OCI-LY3 (cell line): ENCODE measurements at regions not wholly inside any gene's neighbourhood (a gene's known extent, or its start where the extent isn't known, plus 50 kb on each side); places are given as distances from the start of the nearest gene placed in this dataset.

Experiments used
- H2AFZ ChIP-seq: fragments of 200-600, 300-600 bp; shearing (Covaris generic); 2 replicates; pipeline ENCODE4 v1.6.0; 2014; ENCODE audit warnings: antibody characterized with exemption, low read depth, low read length
- H3K27ac ChIP-seq: fragments of 200-600, 300-600 bp; sonication (generic); 2 replicates; pipeline ENCODE4 v1.5.1; 2014; ENCODE audit warnings: mild to moderate bottlenecking, low read length, moderate library complexity, mixed read lengths
- H3K27me3 ChIP-seq: fragments of 200-600, 300-600 bp; sonication (generic); 2 replicates; pipeline ENCODE4 v1.6.1; 2014; ENCODE audit warnings: low read depth, low read length, mixed read lengths
- H3K36me3 ChIP-seq: fragments of 200-600, 300-600 bp; sonication (generic); replicated peaks from 2 replicates; pipeline ENCODE3; 2014; ENCODE audit warnings: low read depth, low read length, mixed read lengths
- H3K4me1 ChIP-seq: fragments of 300-600, 200-600 bp; sonication (generic); 2 replicates; pipeline ENCODE4 v1.6.1; 2014; ENCODE audit warnings: low read length, mixed read lengths
- H3K4me2 ChIP-seq: fragments of 200-600, 300-600 bp; sonication (generic); 2 replicates; pipeline ENCODE4 v1.6.1; 2014; ENCODE audit warnings: low read length, mixed read lengths
- H3K4me3 ChIP-seq: fragments of 300-600, 200-600 bp; sonication (generic); 2 replicates; pipeline ENCODE4 v1.5.1; 2014; ENCODE audit warnings: antibody characterized with exemption, mild to moderate bottlenecking, low read length, moderate library complexity
- H3K79me2 ChIP-seq: fragments of 300-600, 200-600 bp; shearing (Covaris generic); 2 replicates; pipeline ENCODE4 v1.6.1; 2014; ENCODE audit warnings: mild to moderate bottlenecking, low read length, mixed read lengths
- H3K9ac ChIP-seq: fragments of 300-600, 200-600 bp; shearing (Covaris generic); 2 replicates; pipeline ENCODE4 v1.6.0; 2014; ENCODE audit warnings: mild to moderate bottlenecking, low read length, moderate library complexity
- H3K9me3 ChIP-seq: fragments of 200-600, 300-600 bp; shearing (Covaris generic); 2 replicates; pipeline ENCODE4 v1.6.1; 2014; ENCODE audit warnings: low read length, mixed read lengths; ENCODE audit not compliant: insufficient read depth
- H4K20me1 ChIP-seq: fragments of 200-600, 300-600 bp; sonication (generic); 2 replicates; pipeline ENCODE4 v1.6.1; 2016; ENCODE audit warnings: low read length, mixed read lengths; ENCODE audit not compliant: insufficient read depth
- CTCF ChIP-seq: fragments of 200-600, 300-600 bp; sonication (generic); IDR thresholded peaks from 2 replicates; pipeline ENCODE4 v1.5.1; 2014; ENCODE audit warnings: antibody characterized with exemption, low read length, low read depth
- EZH2phosphoT487 ChIP-seq: fragments of 200-600 bp; shearing (Covaris generic); IDR thresholded peaks from 2 replicates; pipeline ENCODE4 v1.6.1; 2018; ENCODE audit warnings: antibody characterized with exemption, mixed run types, low read depth

GRCh38 chr11:81449588-81450156, 1284.0 kb downstream of the FAM181B start:
- Histone ChIP-seq H3K36me3 (no peaks in the 10 kb centered on the region), H3K79me2 (no peaks in the 10 kb centered on the region), H3K27me3 (peaks cover 5% of the 10 kb centered on the region), H3K27ac (no peak overlapping the region), H3K9ac (no peak overlapping the region), H3K4me3 (peak overlapping the region; percentile 13; the same call in 1 of the 2 replicates), H3K4me1 (peaks cover 11% of the 10 kb centered on the region), H3K9me3 (no peaks in the 10 kb centered on the region), H2AFZ (no peak overlapping the region), H4K20me1 (no peaks in the 10 kb centered on the region), H3K4me2 (peak overlapping the region; percentile 41)
- TF ChIP-seq CTCF (no peak), EZH2phosphoT487 (no peak)

GRCh38 chr11:81444297-81444696, 1289.4 kb downstream of the FAM181B start:
- Histone ChIP-seq H3K36me3 (no peaks in the 10 kb centered on the region), H3K79me2 (no peaks in the 10 kb centered on the region), H3K27me3 (peaks cover 5% of the 10 kb centered on the region), H4K20me1 (no peaks in the 10 kb centered on the region), H3K4me3 (no peak overlapping the region), H3K4me2 (no peak overlapping the region), H3K27ac (no peak overlapping the region), H3K4me1 (peaks cover 5% of the 10 kb centered on the region), H3K9me3 (no peaks in the 10 kb centered on the region), H2AFZ (no peak overlapping the region), H3K9ac (no peak overlapping the region)
- TF ChIP-seq EZH2phosphoT487 (no peak), CTCF (peak; percentile 94)

- H3K4me1 ChIP-seq: no peaks in the 10 kb centered on the region; the same call in 1 of the 2 replicates
- H3K79me2 ChIP-seq: no peaks in the 10 kb centered on the region
- no peak for TF ChIP-seq CTCF
- TF ChIP-seq EZH2phosphoT487: no peak
- no peak overlapping the region for H2AFZ ChIP-seq
- H3K4me2 ChIP-seq: no peak overlapping the region
- no peak overlapping the region for H3K4me3 ChIP-seq
- H3K9ac ChIP-seq: no peak overlapping the region
- no peaks in the 10 kb centered on the region for H4K20me1 ChIP-seq
- H3K36me3 ChIP-seq: no peaks in the 10 kb centered on the region
- H3K27ac ChIP-seq: no peak overlapping the region
- no peaks in the 10 kb centered on the region for H3K9me3 ChIP-seq
- no peaks in the 10 kb centered on the region for H3K27me3 ChIP-seq
These were observed 1301.3 kb downstream of the FAM181B start for GRCh38 chr11:81432333-81432732.

- Histone ChIP-seq H3K27ac (no peak overlapping the region), H3K4me1 (no peaks in the 10 kb centered on the region; the same call in 1 of the 2 replicates), H3K9ac (no peak overlapping the region), H3K36me3 (no peaks in the 10 kb centered on the region), H2AFZ (no peak overlapping the region), H4K20me1 (no peaks in the 10 kb centered on the region), H3K9me3 (no peaks in the 10 kb centered on the region), H3K4me3 (no peak overlapping the region), H3K4me2 (no peak overlapping the region), H3K79me2 (no peaks in the 10 kb centered on the region), H3K27me3 (no peaks in the 10 kb centered on the region)
- no peak for TF ChIP-seq CTCF
- no peak for TF ChIP-seq EZH2phosphoT487
These were observed 1308.8 kb downstream of the FAM181B start for GRCh38 chr11:81424822-81425221.
